Left kidney (tissue), 1 donor: ENCODE measurements at regions not wholly inside any gene's neighbourhood (a gene's known extent, or its start where the extent isn't known, plus 50 kb on each side); places are given as distances from the start of the nearest gene placed in this dataset.
"Not testable (repeated sequence)": the region's sequence is repeated elsewhere in the genome, so short reads cannot be mapped to it uniquely, and the experiment has no call there.

Experiments used
- DNase-seq: peaks from one replicate; pipeline ENCODE4 v3.0.0-alpha.2; 2013

GRCh38 chr10:52951824-52952223 lies 179.2 kb upstream of the MBL2 start:
- peak; percentile 77 for DNase-seq

DNA sequence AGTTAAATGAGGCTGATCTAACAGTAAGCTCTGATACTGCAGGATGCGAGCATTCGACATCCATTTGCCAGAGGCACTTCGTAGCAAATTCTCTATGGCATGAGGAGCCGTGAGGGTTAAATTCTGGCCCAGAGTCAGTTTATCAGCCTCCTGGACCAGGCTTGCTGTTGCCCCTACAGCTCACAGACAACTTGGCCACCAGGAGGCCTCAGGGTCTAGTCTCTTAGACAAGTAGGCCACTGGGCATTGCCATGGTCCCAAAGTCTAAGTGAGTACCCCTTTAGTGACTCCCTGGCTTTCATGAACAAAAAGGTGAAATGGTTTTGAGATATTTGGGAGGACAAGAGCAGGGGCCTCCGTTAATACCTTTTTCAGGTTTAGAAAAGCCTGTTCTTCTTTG lies 178.0 kb upstream of the MBL2 start:
- no peak for DNase-seq

DNA sequence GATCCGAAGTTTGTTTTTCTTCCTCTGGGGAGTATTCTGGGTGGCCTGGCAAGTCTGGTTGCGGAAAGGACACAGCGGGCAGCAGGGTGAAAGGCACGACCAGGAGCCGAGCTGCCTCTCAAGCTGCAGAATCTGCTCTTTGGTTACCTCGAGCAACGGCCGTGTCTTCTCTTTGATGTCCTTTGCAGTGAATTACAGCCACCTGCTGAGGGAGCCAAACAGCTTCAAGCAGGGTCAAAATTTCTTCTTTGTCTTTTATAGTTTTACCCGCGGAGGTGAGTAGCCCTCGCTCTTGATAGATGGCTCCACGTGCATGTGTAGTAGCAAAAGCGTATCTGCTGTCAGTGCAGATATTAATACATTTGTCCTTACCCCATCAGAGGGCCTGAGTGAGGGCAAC lies 177.3 kb upstream of the MBL2 start:
- peak; percentile 45 for DNase-seq

DNA sequence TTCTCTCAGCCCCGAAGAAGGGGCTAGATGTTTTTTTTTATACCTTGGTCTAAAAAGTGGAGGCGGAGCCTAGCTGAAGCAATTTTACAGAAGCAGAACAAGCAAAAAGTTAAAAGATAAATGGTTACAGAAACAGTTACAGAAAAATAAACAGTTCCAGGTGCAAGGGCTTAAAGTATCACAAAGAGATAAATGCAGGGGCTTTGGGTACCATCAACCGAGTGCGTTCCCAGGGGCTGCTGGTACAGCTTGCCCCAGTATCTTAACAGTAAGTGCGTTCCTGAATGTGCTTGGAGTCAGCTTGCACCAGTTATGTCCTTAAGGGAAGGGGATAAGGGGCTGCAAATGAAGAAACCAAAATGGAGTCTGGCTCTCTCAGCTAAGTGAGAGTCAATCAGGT lies 173.9 kb upstream of the MBL2 start:
- no peak for DNase-seq

GRCh38 chr10:52945521-52945920 lies 172.9 kb upstream of the MBL2 start:
- not testable (repeated sequence) for DNase-seq

- no peak for DNase-seq
Observed at GRCh38 chr10:52940921-52941320, 168.3 kb upstream of the MBL2 start.

DNA sequence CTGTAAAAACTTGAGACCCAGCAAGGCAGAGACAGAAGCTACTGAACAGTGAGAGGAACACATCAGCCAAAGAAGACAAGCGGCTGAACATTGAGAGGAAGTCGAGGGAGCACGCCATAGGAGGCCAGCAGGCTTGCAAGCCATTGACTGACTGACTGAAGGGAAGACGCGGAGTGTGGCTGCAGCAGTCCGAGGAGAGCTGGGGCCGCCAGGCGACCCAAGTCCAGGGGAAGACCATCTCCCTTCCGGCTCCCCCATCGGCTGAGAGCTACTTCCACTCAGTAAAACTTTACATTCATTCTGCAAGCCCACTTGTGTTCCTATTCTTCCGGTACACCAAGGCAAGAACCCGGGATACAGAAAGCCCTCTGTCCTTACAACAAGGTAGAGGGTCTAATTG lies 167.3 kb upstream of the MBL2 start:
- DNase-seq = no peak

DNA sequence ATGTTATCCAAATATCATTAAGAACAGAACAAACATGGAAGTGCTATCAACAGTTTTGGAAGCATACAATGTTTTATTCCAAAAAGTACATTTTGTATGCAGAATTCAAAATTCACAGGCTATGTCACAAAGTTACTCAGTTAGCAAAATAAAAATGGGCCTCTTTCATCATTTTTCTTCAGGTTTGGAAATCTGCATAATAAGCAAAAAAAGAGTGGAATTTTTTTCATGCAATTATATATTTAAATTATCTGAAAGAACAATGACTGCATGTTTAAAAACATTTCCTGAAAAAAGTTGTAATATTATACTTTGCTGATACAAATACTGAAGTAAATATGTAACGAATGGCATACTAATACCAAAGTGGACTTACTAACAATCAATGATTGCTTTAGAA lies 161.2 kb upstream of the MBL2 start:
- no peak for DNase-seq

DNA sequence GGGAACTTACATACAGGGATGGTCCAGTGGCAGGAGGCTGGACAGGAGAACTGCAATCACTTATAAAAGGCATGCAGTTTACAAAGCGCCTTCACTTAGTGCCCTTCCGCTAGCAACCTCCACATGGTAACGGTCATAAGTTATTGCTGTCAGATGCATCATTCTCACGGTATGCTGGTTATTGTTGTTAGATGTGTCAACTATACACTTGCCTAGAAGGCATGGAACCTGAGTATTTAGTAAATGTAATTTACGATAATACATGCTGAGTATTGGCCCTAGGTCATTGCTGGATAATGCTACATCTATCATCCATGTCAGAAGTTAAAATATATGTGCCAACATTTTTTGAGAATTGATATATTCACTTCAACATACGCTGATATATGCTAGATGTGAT lies 155.1 kb upstream of the MBL2 start:
- DNase-seq = no peak

- DNase-seq = no peak
Observed at GRCh38 chr10:52923520-52923919, 150.9 kb upstream of the MBL2 start.

DNA sequence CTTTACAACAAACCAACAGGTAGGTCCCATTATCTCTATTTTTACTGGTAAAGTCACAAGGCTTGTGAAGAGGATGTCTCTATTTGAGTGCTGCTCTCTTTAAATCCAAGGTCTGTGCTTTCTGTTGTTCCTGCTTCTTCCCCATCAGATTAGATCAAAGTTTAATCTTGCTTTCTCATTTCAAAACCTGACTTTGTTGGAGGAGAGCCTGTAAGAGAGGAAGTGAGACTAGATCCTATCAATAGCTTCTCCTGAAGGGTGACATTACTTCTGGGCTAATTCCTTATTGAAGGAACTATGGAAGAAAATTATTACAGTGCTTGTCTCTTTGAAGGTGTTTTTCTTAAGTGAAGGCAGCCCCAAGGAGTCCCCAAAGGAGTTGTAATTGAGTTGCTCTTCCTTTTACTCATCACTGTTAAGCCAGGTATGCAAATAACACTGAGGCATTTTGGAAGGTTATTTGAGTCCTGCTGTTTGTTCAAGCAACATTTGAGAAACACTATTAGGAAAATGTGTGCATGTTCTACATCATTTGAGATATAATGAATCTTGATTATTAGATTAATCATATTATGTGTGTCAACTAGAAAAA lies 146.2 kb upstream of the MBL2 start:
- DNase-seq = no peak

GRCh38 chr10:52915391-52915790 lies 142.8 kb upstream of the MBL2 start:
- no peak for DNase-seq

DNA sequence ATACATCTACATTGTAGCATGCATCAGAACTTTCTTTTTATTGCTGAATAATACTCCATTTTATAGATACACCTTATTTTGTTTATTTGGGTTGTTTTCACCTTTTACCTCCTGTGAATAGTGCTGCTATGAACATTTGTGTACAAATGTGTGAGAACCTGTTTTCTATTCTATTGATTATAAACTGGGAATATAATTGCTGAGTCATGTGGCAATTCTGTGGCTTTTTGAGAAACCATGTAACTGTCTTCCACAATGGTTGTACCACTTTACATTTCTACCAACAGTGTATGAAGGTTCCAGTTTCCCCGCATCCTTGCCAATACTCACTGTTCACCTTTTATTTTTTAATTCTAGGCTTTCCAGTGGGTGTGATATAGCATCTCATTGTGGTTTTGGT lies 138.6 kb upstream of the MBL2 start:
- no peak for DNase-seq

DNA sequence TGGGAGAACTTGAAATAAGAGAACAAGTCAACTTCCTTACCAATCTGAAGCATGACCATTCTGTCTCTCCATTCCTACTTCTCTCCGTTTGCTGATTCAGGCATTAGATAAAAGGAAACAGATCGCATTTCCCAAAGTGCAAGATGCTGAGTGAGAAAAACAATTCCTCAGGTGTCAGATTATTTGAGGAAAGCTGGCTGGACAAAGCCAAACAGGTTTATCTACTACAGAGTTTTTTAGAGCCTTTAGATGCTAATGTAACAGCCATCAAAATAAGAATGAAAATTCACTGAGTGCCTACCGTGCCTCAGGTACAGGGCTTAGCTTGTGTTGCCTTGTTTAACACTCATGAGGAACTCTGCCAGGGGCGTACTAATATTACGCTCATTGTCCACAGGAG lies 135.9 kb upstream of the MBL2 start:
- DNase-seq = peak; percentile 24

GRCh38 chr10:52906046-52906445 lies 133.5 kb upstream of the MBL2 start:
- no peak for DNase-seq

DNA sequence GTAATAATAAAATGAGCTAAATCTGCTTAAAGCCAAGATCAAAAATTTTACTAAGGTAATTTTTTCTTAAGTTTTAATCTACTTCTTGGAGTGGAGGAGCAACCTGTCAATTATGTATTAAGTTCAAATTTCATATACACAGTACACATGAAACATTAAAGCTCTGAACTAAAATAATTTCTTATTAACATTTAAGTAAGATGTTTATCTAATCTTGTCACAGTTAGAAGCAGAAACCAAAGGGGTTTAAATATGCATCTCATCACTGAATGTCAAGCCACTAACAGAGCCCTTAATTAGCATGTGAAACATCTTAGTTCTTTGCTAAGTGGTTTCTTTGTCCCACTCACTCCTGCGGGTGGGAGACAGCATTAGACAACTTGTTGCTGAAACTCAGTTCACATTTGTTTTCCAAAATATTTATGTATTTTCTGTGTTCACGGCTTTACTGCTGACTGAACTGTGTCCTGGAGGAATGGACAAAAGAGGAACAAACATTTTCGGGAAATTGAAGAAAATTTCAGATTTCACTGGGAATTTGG lies 130.9 kb upstream of the MBL2 start:
- no peak for DNase-seq

- peak; percentile 8 for DNase-seq
Observed at GRCh38 chr10:52900593-52900992, 128.0 kb upstream of the MBL2 start.

DNA sequence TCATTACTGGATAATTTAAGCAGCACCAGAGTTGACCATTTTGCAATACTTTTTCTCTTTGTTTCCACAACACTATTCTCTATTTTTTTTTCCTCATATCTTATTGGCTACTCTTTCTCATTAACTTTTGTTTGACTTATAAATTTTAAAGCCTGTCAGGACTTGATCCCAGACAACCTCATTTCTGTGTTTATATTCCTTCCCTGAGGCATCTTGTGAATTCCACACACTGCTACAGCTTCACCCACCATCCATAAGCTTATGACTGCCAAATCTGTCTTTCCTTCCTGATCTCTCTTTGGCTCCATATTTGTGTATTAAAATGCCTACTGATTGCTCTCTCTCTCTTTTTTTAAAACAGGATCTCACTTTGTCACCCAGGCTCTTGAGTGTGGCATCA lies 124.6 kb upstream of the MBL2 start:
- DNase-seq = no peak

DNA sequence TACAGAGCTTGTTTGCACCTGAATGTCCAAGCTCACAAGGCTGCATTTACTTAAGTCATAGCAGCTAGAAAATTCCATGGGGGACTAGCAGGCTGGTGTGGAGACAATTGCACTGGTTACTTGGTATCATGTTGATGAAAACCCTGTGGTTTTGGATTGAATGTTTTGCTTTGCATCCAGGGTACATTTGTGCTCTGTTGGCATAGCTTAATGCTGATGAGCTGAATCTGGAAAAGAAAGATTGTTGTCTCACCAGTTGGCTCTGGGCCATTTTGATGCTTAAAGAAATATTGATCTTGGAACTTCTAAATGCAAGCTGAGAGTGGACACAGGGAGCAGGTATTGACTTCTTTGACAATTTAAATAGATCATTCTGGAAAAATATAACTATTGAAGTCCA lies 122.5 kb upstream of the MBL2 start:
- no peak for DNase-seq

- no peak for DNase-seq
Observed at GRCh38 chr10:52890281-52890680, 117.7 kb upstream of the MBL2 start.

DNA sequence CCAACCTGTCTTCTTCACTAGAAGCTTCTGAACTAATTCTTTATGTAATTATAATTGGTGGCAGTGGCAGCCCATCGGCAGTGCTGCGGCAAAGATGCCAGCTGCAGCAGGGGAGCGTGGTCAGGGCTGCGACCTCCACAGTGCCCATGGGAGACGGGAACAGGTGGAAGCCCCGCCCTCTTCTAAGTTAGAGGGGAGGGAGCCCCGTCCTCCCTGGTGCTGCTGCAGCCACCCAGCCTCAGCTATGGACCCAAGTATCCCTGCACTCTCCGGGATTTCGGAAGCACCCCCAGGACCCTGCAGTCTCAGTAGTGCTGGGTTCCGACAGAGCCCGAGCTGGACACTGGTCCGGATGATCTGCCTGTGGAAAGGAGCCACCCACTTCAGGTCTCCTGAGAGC lies 117.0 kb upstream of the MBL2 start:
- DNase-seq = no peak

GRCh38 chr10:52883996-52884871 lies 111.7 kb upstream of the MBL2 start:
- DNase-seq = peak; percentile 83

- no peak for DNase-seq
Observed at GRCh38 chr10:52879091-52879807, 106.7 kb upstream of the MBL2 start.
